ENCODE measurements at regions not wholly inside any gene's neighbourhood (a gene's known extent, or its start where the extent isn't known, plus 50 kb on each side); places are given as distances from the start of the nearest gene placed in this dataset.

DNA sequence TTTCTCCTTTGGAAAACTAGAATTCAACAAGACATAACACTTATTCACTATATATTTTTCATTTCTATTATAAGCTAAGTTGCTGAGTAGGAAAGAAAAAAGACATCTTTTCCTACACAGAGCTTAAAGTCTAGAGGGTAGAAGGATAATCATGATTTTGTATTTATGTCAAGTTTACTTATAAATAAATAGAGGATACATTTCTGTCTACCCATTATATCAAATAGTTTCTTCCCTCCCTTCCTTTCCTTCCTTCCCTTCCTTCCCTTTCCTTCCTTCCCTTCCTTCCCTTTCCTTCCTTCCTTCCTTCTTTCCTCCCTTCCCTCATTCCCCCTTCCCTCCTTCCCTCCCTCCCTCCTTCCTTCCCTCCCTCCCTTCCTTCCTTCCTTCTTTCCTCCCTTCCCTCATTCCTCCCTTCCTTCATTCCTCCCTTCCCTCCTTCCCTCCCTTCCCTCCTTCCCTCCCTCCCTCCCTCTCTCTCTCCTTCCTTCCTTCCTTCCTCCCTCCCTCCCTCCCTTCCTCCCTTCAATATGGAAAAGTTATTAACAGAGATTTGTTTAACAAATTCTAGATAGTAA, 308.4 kb upstream of the COL3A1 start:
- no peak for DNase-seq (ENCODE audit: low read depth)

GRCh38 chr2:188666503-188666902, 307.7 kb upstream of the COL3A1 start:
- no peak overlapping the region for H3K4me3 ChIP-seq (ENCODE audit: low read depth, low read length)
- TF ChIP-seq, protein P1, sequence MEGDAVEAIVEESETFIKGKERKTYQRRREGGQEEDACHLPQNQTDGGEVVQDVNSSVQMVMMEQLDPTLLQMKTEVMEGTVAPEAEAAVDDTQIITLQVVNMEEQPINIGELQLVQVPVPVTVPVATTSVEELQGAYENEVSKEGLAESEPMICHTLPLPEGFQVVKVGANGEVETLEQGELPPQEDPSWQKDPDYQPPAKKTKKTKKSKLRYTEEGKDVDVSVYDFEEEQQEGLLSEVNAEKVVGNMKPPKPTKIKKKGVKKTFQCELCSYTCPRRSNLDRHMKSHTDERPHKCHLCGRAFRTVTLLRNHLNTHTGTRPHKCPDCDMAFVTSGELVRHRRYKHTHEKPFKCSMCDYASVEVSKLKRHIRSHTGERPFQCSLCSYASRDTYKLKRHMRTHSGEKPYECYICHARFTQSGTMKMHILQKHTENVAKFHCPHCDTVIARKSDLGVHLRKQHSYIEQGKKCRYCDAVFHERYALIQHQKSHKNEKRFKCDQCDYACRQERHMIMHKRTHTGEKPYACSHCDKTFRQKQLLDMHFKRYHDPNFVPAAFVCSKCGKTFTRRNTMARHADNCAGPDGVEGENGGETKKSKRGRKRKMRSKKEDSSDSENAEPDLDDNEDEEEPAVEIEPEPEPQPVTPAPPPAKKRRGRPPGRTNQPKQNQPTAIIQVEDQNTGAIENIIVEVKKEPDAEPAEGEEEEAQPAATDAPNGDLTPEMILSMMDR (conservative IDR thresholded peaks at IDR 0.05; ENCODE audit: low read depth, low read length): no peak
- no peak for DNase-seq (ENCODE audit: low read depth)

More for the DNA sequence above, 308.4 kb upstream of the COL3A1 start:
- H3K4me3 ChIP-seq (ENCODE audit: low read depth, low read length): no peak overlapping the region
- TF ChIP-seq, protein P1 (conservative IDR thresholded peaks at IDR 0.05; ENCODE audit: low read depth, low read length): no peak

DNA sequence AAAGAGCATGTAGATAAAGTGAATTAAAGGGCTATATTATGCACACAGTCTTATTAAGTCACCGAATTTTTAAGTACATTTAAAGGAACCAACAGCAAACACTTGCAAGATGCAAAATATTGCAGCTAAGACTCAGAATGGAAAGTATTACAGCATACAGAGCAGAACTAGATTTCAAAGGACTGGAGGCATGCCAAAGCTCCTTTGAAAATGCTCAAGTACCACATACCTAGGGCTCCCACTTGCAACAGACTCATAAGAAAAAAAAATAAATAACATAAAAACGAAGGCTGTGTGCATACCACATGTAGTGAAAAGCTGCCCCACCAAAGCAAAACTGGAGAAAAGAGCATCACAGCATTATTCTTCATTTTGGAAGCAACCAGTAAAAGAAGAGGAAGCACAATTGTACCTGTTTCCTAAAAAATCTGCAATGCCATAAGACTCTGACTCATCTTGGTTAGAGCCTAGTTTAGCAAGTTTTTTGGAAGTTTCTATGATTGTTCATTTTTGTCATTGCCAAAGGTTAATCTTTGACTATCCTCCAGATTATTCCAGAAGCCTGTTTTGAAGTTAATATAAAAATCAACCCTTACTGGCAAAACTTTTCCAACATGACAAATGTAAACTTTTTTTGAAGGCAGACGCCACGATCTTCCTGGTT, 306.0 kb upstream of the COL3A1 start:
- DNase-seq (ENCODE audit: low read depth): peak; percentile 33
- TF ChIP-seq, protein P1 (conservative IDR thresholded peaks at IDR 0.05; ENCODE audit: low read depth, low read length): no peak
- no peak overlapping the region for H3K4me3 ChIP-seq (ENCODE audit: low read depth, low read length)

DNA sequence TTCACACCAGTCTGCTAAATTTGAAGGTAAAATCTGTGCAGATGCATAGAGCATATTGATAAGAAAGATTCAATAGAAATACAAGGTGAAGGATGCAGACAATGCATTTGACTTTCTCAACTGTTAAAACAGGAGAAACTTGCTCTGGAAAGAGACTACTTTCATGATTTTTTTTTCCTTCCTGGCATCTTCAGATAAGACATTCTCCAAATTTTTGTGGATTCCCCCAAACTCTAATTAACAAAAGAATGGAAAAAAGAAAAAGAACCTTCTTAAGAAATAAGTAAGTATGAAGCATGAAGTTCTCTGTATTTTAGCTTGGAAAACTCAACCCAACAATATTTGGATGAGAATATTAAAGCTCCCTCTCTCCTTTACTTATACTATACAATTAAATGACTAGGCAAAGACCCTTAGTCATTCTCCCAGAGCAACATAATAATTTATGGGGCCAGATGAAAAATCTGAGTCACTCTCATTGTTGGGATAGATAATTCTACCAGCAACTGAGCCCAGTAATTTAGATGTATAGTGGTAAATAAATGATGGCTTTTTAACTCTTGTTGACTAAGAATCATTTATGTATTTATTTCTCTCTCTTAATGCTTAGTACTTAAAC, 298.7 kb upstream of the COL3A1 start:
- TF ChIP-seq, protein P1 (conservative IDR thresholded peaks at IDR 0.05; ENCODE audit: low read depth, low read length): no peak
- DNase-seq (ENCODE audit: low read depth): no peak
- H3K4me3 ChIP-seq (ENCODE audit: low read depth, low read length): no peak overlapping the region

DNA sequence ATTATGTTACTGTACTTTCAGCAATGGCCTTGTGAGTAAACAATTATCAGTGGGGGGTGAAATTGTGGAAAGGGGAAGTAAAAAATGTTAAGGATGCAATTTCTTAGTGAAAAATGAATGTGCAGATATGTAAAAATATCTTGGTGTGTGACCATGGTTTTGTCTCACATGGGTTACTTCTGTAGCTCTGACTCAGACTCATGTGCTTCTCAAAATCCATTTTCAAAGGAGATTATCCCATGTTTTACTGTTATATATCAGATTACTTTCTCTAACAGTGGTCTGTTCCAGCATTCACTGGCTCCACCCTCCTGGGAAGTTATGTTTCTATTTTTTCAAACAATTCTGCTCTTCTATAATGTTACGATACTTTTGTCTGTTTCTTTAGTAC, 298.2 kb upstream of the COL3A1 start:
- TF ChIP-seq, protein P1 (conservative IDR thresholded peaks at IDR 0.05; ENCODE audit: low read depth, low read length): no peak
- H3K4me3 ChIP-seq (ENCODE audit: low read depth, low read length): no peak overlapping the region
- DNase-seq (ENCODE audit: low read depth): no peak

DNA sequence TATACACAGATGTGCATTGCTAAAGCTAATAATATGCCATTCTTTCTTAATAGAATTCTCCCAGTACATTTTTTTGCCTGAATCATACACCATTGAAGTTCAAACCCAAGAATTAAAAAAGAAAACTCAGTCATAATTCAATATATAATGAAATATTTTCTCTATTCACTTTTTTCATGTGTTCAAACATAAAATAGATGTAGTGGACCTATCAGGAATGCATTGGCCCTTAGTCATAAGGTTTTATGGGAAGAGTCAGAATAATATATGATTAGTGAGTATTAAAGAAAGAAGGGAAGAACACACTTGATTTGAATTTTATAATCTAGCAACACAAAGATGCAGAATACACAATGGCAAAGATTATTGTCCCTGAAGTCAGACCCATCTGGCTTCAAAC, 297.0 kb upstream of the COL3A1 start:
- TF ChIP-seq, protein P1 (conservative IDR thresholded peaks at IDR 0.05; ENCODE audit: low read depth, low read length): no peak
- DNase-seq (ENCODE audit: low read depth): no peak
- H3K4me3 ChIP-seq (ENCODE audit: low read depth, low read length): no peak overlapping the region

Data from epithelial cell of proximal tubule (primary cell).